ENCODE measurements at regions not wholly inside any gene's neighbourhood (a gene's known extent, or its start where the extent isn't known, plus 50 kb on each side); places are given as distances from the start of the nearest gene placed in this dataset.

- peak; percentile 43; the same call in 1 of the 2 replicates for TF ChIP-seq CTCF (IDR thresholded peaks at IDR 0.05; ENCODE audit: control insufficient read depth, extremely low read depth, insufficient read depth)
- H3K4me3 ChIP-seq (ENCODE audit: low read depth, low read length): peak within 1 kb of the TSS; percentile 50
- peak; percentile 21 for DNase-seq (ENCODE audit: low read depth)
These were observed 58.6 kb upstream of the ZC4H2 start, which contains the start of gene ZC3H12B for GRCh38 chrX:65034668-65035445. TSS of gene ZC3H12B (plus strand) at chrX:65034826.

GRCh38 chrX:65034292-65034667, 58.0 kb upstream of the ZC4H2 start:
- DNase-seq (ENCODE audit: low read depth): peak; percentile 17
- no peak for TF ChIP-seq CTCF (IDR thresholded peaks at IDR 0.05; ENCODE audit: control insufficient read depth, extremely low read depth, insufficient read depth)
- H3K4me3 ChIP-seq (ENCODE audit: low read depth, low read length): peak overlapping the region; percentile 50

All from LNCaP clone FGC (cell line).